ENCODE measurements at regions not wholly inside any gene's neighbourhood (a gene's known extent, or its start where the extent isn't known, plus 50 kb on each side); places are given as distances from the start of the nearest gene placed in this dataset.
A peak's percentile ranks its signal among the peaks of the same experiment; 100 is the strongest.

DNA sequence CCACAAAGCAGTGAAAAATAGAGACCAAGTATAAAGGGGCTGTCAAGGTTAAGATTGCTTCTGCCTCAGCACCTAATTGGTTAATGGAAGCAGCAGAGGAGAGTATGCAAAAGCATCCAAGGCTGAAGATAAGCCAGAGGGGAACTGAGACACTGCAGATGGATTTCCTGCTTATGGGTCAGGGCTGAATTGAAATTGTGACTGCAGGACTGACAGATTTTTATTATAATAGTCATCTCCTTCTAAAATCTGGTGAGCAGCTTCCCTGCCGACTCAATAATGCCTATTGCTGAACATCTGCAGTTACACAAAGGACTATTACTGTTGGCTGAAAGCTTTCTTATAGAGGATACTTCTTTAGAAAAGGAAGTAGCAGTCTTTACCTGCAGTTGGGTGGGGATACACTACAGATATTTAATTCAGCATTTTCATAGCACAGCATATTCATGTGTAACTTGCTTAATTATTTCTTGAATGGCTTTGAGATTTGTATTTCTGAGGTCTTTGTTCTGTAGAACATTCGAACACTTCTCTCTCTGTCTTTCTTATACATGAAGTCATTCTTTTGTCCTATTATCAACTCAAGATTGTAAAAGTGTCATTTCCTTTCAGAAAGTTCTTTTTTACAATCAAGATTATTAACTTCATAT is 363.0 kb upstream of the RIOK2 start:
- no peak overlapping the region for H3K23ac ChIP-seq (ENCODE audit: low read depth, low read length)
- H2BK120ac ChIP-seq (ENCODE audit: low read depth, low read length), result no peak overlapping the region
- H2AFZ ChIP-seq (replicated peaks; ENCODE audit: low read length, poor library complexity), result no peak overlapping the region
- no peaks in the 10 kb centered on the region for H3K27me3 ChIP-seq (ENCODE audit: control insufficient read depth, insufficient read depth, low read length)
- no CpG with 5 or more reads among the region's 2 CpGs for WGBS, 2 experiments (ENCODE audit: extremely low coverage in 2 of 2, insufficient read length in 1 of 2)
- H2AK9ac ChIP-seq (replicated peaks; ENCODE audit: low read depth, low read length, poor library complexity), result no peak overlapping the region
- H2AK5ac ChIP-seq (ENCODE audit: low read depth, low read length), result no peak overlapping the region
- no peak overlapping the region for H3K4me2 ChIP-seq (ENCODE audit: low read depth, low read length)
- no peak overlapping the region for H3K14ac ChIP-seq (replicated peaks; ENCODE audit: low read depth, low read length)
- no peak overlapping the region for H2BK20ac ChIP-seq (ENCODE audit: low read depth, low read length)
- no peak overlapping the region for H3K56ac ChIP-seq (ENCODE audit: extremely low read depth, insufficient read depth, low read length)
- H3K4me3 ChIP-seq (ENCODE audit: insufficient read depth, low read depth, low read length), result no peak overlapping the region
- intact Hi-C loops (cut with micrococcal nuclease) (loop anchor here (10.0 kb wide), 1 partner anchor 1279 kb away; no protein-coding TSS in a partner anchor), dilution Hi-C loops (cut with HindIII; ENCODE audit: low sequenced_read_pairs, unreplicated experiment) (no loop called here), in situ Hi-C loops (cut with MboI; ENCODE audit: low sequenced_read_pairs) (loop anchor here (25.0 kb wide), 1 partner anchor 1241 kb away; no protein-coding TSS in a partner anchor)
- no peak overlapping the region for H4K5ac ChIP-seq (ENCODE audit: low read depth, low read length)
- H3K4me1 ChIP-seq (ENCODE audit: control insufficient read depth, insufficient read depth, low read length), result 0 out of 2 replicates have a peak, but pooled peaks cover 2% of the 10 kb centered on the region
- BruUV-seq (replicated peaks), result no TSS peak
- ChIA-PET POLR2A (ENCODE audit: unreplicated experiment) (no interaction called here), CTCF (interaction anchor here (1.7 kb wide), 1 partner anchor 12 kb away, joined by 8 read pairs; no protein-coding TSS in a partner anchor)
- no peak overlapping the region for H2BK15ac ChIP-seq (ENCODE audit: low read depth, low read length)
- no peaks in the 10 kb centered on the region for H3K79me1 ChIP-seq (ENCODE audit: low read depth in 1 of 2, low read length in 2 of 2)
- no peak for TF ChIP-seq RAD21 (IDR thresholded peaks at IDR 0.05; ENCODE audit: low read length)
- TF ChIP-seq, protein P1, sequence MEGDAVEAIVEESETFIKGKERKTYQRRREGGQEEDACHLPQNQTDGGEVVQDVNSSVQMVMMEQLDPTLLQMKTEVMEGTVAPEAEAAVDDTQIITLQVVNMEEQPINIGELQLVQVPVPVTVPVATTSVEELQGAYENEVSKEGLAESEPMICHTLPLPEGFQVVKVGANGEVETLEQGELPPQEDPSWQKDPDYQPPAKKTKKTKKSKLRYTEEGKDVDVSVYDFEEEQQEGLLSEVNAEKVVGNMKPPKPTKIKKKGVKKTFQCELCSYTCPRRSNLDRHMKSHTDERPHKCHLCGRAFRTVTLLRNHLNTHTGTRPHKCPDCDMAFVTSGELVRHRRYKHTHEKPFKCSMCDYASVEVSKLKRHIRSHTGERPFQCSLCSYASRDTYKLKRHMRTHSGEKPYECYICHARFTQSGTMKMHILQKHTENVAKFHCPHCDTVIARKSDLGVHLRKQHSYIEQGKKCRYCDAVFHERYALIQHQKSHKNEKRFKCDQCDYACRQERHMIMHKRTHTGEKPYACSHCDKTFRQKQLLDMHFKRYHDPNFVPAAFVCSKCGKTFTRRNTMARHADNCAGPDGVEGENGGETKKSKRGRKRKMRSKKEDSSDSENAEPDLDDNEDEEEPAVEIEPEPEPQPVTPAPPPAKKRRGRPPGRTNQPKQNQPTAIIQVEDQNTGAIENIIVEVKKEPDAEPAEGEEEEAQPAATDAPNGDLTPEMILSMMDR (conservative IDR thresholded peaks at IDR 0.05; ENCODE audit: low read depth, low read length), result no peak
- TF ChIP-seq SMC3 (IDR thresholded peaks at IDR 0.05; ENCODE audit: low read depth, low read length), result no peak
- TF ChIP-seq POLR2A (IDR thresholded peaks at IDR 0.05; ENCODE audit: low read depth, low read length), result no peak
- TF ChIP-seq USF2 (IDR thresholded peaks at IDR 0.05; ENCODE audit: low read depth, low read length), result no peak
- no peak for TF ChIP-seq MXI1 (IDR thresholded peaks at IDR 0.05; ENCODE audit: borderline replicate concordance, low read depth, low read length)
- no peak for TF ChIP-seq ELK1 (IDR thresholded peaks at IDR 0.05; ENCODE audit: borderline replicate concordance, low read depth, low read length)
- no peak for TF ChIP-seq CHD1 (IDR thresholded peaks at IDR 0.05; ENCODE audit: low read depth, low read length)
- TF ChIP-seq NFE2L2 (IDR thresholded peaks at IDR 0.05; ENCODE audit: low read depth, low read length), result no peak
- no peak for TF ChIP-seq MAFK (IDR thresholded peaks at IDR 0.05; ENCODE audit: low read depth, low read length)
- TF ChIP-seq CEBPB (IDR thresholded peaks at IDR 0.05; ENCODE audit: low read depth, low read length), result no peak
- TF ChIP-seq FOS (IDR thresholded peaks at IDR 0.05; ENCODE audit: low read depth, low read length), result no peak
- TF ChIP-seq BHLHE40 (IDR thresholded peaks at IDR 0.05; ENCODE audit: low read depth, low read length), result no peak
- H4K20me1 ChIP-seq (ENCODE audit: insufficient read depth, low read length), result no peaks in the 10 kb centered on the region
- no peak overlapping the region for H3K27ac ChIP-seq (ENCODE audit: insufficient read depth, low read length)
- ATAC-seq (ENCODE audit: low read depth) (no peak), DNase-seq (peak; percentile 50)
- no peaks in the 10 kb centered on the region for H3K36me3 ChIP-seq (ENCODE audit: control insufficient read depth, insufficient read depth, low read length)
- H4K91ac ChIP-seq (ENCODE audit: insufficient read depth, low read depth, low read length), result no peak overlapping the region
- no peak overlapping the region for H3K18ac ChIP-seq (ENCODE audit: low read depth, low read length)
- H3K4ac ChIP-seq (ENCODE audit: low read depth, low read length), result no peak overlapping the region
- no peaks in the 10 kb centered on the region for H3K9me1 ChIP-seq (ENCODE audit: insufficient read depth, low read length)
- no peak overlapping the region for H2BK5ac ChIP-seq (ENCODE audit: low read depth, low read length, poor library complexity, severe bottlenecking)
- H4K8ac ChIP-seq (ENCODE audit: low read depth in 2 of 2, low read length in 2 of 2), result no peak overlapping the region
- H3K9me3 ChIP-seq (ENCODE audit: control insufficient read depth, insufficient read depth, low read length), result no peaks in the 10 kb centered on the region
- no peak overlapping the region for H3K9ac ChIP-seq (ENCODE audit: low read depth, low read length)
